GM23338 (cell line): ENCODE measurements at regions not wholly inside any gene's neighbourhood (a gene's known extent, or its start where the extent isn't known, plus 50 kb on each side); places are given as distances from the start of the nearest gene placed in this dataset.

Experiments
- ATAC-seq: fragments of 200-7000 bp; cut with Tn5 transposase; 3 replicates; pipeline ENCODE4 v1.9.1; 2020
- DNase-seq: peaks from one replicate; pipeline ENCODE4 v3.0.0-alpha.2; 2015; ENCODE audit warnings: low spot score
- H2AFZ ChIP-seq: fragments of 200-600 bp; sonication (generic); 2 replicates; pipeline ENCODE4 v1.8.0; 2016; ENCODE audit warnings: antibody characterized with exemption, mild to moderate bottlenecking, moderate library complexity
- H3F3A ChIP-seq: fragments of 200-600 bp; sonication (generic); replicated peaks from 2 replicates; pipeline ENCODE4 v1.8.0; 2017; ENCODE audit warnings: antibody characterized with exemption, mixed run types, low read depth
- H3K27ac ChIP-seq: fragments of 200-600 bp; sonication (generic); 2 replicates; pipeline ENCODE4 v1.6.1; 2016; ENCODE audit warnings: low read depth
- H3K27me3 ChIP-seq: fragments of 200-600 bp; sonication (generic); 2 replicates; pipeline ENCODE4 v1.8.0; 2016; ENCODE audit warnings: mild to moderate bottlenecking, mixed run types, moderate library complexity; ENCODE audit not compliant: insufficient read depth
- H3K36me3 ChIP-seq: fragments of 200-600 bp; sonication (generic); 2 replicates; pipeline ENCODE4 v1.8.0; 2016; ENCODE audit warnings: mild to moderate bottlenecking; ENCODE audit not compliant: insufficient read depth
- H3K4me1 ChIP-seq: fragments of 200-600 bp; sonication (generic); 2 replicates; pipeline ENCODE4 v1.8.0; 2016; ENCODE audit warnings: mild to moderate bottlenecking, moderate library complexity; ENCODE audit not compliant: insufficient read depth
- H3K4me2 ChIP-seq: fragments of 200-600 bp; sonication (generic); 2 replicates; pipeline ENCODE4 v1.7.1; 2017; ENCODE audit warnings: mixed run types
- H3K4me3 ChIP-seq: fragments of 200-600 bp; sonication (generic); 2 replicates; pipeline ENCODE4 v1.6.1; 2016; ENCODE audit warnings: mixed run types
- H3K79me2 ChIP-seq: fragments of 200-600 bp; sonication (generic); replicated peaks from 2 replicates; pipeline ENCODE4 v1.8.0; 2017; ENCODE audit warnings: mild to moderate bottlenecking; ENCODE audit not compliant: insufficient read depth
- H3K9me2 ChIP-seq: fragments of 200-600 bp; sonication (generic); 2 replicates; pipeline ENCODE4 v1.8.0; 2017; ENCODE audit not compliant: insufficient read depth
- H4K20me1 ChIP-seq: fragments of 200-600 bp; sonication (generic); replicated peaks from 2 replicates; pipeline ENCODE4 v1.8.0; 2017; ENCODE audit warnings: mild to moderate bottlenecking; ENCODE audit not compliant: insufficient read depth
- H3K27ac Mint-ChIP-seq: 2 replicates; pipeline ENCODE4 v1.8.0; 2020; ENCODE audit warnings: inconsistent platforms, mild to moderate bottlenecking, moderate library complexity, mixed read lengths
- H3K27me3 Mint-ChIP-seq: 3 replicates; pipeline ENCODE4 v1.8.0; 2022; ENCODE audit warnings: low read depth, mild to moderate bottlenecking, moderate library complexity, mixed read lengths, inconsistent platforms; ENCODE audit not compliant: insufficient read depth, poor library complexity
- H3K36me3 Mint-ChIP-seq: 3 replicates; pipeline ENCODE4 v1.8.0; 2021; ENCODE audit warnings: low read depth, mild to moderate bottlenecking, inconsistent platforms, moderate library complexity, mixed read lengths
- H3K4me1 Mint-ChIP-seq: 3 replicates; pipeline ENCODE4 v1.8.0; 2020; ENCODE audit warnings: mild to moderate bottlenecking, inconsistent platforms, mixed read lengths
- H3K4me3 Mint-ChIP-seq: 3 replicates; pipeline ENCODE4 v1.8.0; 2021; ENCODE audit warnings: moderate library complexity, mild to moderate bottlenecking, inconsistent platforms, mixed read lengths
- H3K9me3 Mint-ChIP-seq: 3 replicates; pipeline ENCODE4 v1.8.0; 2020; ENCODE audit warnings: moderate library complexity, mild to moderate bottlenecking, inconsistent platforms, mixed read lengths
- CREB1 ChIP-seq: fragments of 250-450 bp; sonication (Bioruptor Pico); IDR thresholded peaks from 2 replicates; pipeline ENCODE4 v1.5.0; 2020; ENCODE audit warnings: low read depth, mild to moderate bottlenecking, moderate library complexity
- JUNB ChIP-seq: IDR thresholded peaks from one replicate; pipeline ENCODE4 v1.6.1; 2016; ENCODE audit warnings: antibody characterized with exemption; ENCODE audit not compliant: unreplicated experiment
- POLR2AphosphoS5 ChIP-seq: IDR thresholded peaks from 2 replicates; pipeline ENCODE4 v1.6.1; 2016; ENCODE audit warnings: antibody characterized with exemption, low read depth
- TF ChIP-seq, protein P1 (sequence below), 2 experiments: fragments of 200-600 bp in 1 of 2; sonication (generic) in 1 of 2; conservative IDR thresholded peaks; 2 replicates each; pipeline versions ENCODE4 v1.5.1 to v1.6.1; 2016 to 2017; ENCODE audit warnings: antibody characterized with exemption in 2 of 2, low read depth in 2 of 2, mild to moderate bottlenecking in 2 of 2, moderate library complexity in 1 of 2
- TF ChIP-seq, protein P2 (sequence below): IDR thresholded peaks from one replicate; pipeline ENCODE4 v1.6.1; 2018; ENCODE audit warnings: antibody characterized with exemption; ENCODE audit not compliant: unreplicated experiment

DNA sequence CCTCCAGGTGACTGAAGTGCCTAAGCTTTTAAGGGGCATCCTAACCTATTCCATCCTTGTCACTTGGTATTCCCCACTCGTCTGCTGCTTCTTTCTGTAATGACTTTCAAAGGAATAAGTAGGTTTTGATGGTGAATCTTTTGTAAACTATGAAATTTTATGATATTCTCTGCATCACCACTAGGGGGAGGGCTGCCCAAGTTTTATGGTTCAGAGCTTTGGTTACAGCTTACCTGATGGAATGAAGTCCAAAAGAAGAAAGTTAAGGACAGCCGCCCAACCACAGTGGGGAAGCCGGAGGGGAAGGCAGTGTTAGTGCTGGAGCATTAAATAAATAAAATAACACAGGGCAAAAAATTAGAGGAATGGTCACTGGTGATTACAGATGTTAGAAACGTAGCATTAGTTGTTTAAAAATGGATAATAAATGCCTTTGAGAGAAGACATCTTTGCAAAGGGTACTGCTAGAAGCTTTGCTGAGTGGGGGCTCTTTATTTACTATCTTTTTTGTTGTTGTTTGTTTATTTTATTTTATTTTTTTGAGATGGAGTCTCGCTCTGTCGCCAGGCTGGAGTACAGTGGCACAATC lies 204.9 kb downstream of the GBA3 start:
- H3K27ac ChIP-seq, result no peak overlapping the region
- DNase-seq (peak; percentile 67), ATAC-seq (peak; percentile 77)
- H2AFZ ChIP-seq, result no peak overlapping the region
- Mint-ChIP-seq H3K36me3 (peaks cover 3% of the 10 kb centered on the region; the same call in 1 of the 3 replicates), H3K27me3 (no peaks in the 10 kb centered on the region), H3K4me1 (no peaks in the 10 kb centered on the region; the same call in 1 of the 3 replicates), H3K27ac (no peak overlapping the region), H3K4me3 (no peak overlapping the region), H3K9me3 (peaks cover 6% of the 10 kb centered on the region)
- no peaks in the 10 kb centered on the region for H3F3A ChIP-seq
- H3K4me1 ChIP-seq, result no peaks in the 10 kb centered on the region
- no peaks in the 10 kb centered on the region for H4K20me1 ChIP-seq
- H3K27me3 ChIP-seq, result no peaks in the 10 kb centered on the region
- no peaks in the 10 kb centered on the region for H3K36me3 ChIP-seq
- H3K79me2 ChIP-seq, result no peaks in the 10 kb centered on the region
- no peak overlapping the region for H3K4me3 ChIP-seq
- H3K4me2 ChIP-seq, result no peak overlapping the region
- TF ChIP-seq POLR2AphosphoS5, result no peak
- TF ChIP-seq, protein P1, sequence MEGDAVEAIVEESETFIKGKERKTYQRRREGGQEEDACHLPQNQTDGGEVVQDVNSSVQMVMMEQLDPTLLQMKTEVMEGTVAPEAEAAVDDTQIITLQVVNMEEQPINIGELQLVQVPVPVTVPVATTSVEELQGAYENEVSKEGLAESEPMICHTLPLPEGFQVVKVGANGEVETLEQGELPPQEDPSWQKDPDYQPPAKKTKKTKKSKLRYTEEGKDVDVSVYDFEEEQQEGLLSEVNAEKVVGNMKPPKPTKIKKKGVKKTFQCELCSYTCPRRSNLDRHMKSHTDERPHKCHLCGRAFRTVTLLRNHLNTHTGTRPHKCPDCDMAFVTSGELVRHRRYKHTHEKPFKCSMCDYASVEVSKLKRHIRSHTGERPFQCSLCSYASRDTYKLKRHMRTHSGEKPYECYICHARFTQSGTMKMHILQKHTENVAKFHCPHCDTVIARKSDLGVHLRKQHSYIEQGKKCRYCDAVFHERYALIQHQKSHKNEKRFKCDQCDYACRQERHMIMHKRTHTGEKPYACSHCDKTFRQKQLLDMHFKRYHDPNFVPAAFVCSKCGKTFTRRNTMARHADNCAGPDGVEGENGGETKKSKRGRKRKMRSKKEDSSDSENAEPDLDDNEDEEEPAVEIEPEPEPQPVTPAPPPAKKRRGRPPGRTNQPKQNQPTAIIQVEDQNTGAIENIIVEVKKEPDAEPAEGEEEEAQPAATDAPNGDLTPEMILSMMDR (conservative IDR thresholded peaks at IDR 0.05; ENCODE audit: low read depth in 2 of 2), result peak; percentile 71 to 94
- H3K9me2 ChIP-seq, result no peaks in the 10 kb centered on the region

DNA sequence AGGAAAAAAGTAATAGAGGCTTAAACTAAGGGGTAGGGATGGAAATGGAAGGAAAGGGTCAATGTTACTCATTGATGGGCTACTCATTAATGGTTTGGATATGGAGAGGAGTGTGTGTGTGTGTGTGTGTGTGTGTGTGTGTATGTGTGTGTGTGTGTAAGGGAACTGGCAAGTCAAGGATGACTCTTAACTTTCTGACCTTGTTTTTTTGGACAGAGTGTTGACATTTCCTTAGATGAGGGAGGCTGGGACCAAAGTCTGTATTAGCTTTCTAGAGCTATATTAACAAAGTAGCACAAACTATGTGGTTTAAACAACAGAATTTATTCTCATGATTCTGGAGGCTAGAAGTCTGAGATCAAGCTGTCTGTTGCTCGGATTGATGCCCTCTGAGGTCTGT lies 202.7 kb downstream of the GBA3 start:
- no peak overlapping the region for H3K27ac Mint-ChIP-seq
- H3K36me3 ChIP-seq, result no peaks in the 10 kb centered on the region
- H3K9me3 Mint-ChIP-seq, result peaks cover 27% of the 10 kb centered on the region
- TF ChIP-seq, protein P2, sequence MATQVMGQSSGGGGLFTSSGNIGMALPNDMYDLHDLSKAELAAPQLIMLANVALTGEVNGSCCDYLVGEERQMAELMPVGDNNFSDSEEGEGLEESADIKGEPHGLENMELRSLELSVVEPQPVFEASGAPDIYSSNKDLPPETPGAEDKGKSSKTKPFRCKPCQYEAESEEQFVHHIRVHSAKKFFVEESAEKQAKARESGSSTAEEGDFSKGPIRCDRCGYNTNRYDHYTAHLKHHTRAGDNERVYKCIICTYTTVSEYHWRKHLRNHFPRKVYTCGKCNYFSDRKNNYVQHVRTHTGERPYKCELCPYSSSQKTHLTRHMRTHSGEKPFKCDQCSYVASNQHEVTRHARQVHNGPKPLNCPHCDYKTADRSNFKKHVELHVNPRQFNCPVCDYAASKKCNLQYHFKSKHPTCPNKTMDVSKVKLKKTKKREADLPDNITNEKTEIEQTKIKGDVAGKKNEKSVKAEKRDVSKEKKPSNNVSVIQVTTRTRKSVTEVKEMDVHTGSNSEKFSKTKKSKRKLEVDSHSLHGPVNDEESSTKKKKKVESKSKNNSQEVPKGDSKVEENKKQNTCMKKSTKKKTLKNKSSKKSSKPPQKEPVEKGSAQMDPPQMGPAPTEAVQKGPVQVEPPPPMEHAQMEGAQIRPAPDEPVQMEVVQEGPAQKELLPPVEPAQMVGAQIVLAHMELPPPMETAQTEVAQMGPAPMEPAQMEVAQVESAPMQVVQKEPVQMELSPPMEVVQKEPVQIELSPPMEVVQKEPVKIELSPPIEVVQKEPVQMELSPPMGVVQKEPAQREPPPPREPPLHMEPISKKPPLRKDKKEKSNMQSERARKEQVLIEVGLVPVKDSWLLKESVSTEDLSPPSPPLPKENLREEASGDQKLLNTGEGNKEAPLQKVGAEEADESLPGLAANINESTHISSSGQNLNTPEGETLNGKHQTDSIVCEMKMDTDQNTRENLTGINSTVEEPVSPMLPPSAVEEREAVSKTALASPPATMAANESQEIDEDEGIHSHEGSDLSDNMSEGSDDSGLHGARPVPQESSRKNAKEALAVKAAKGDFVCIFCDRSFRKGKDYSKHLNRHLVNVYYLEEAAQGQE, result no peak
- TF ChIP-seq POLR2AphosphoS5 (no peak), CREB1 (no peak), JUNB (no peak)
- no peaks in the 10 kb centered on the region for H3F3A ChIP-seq
- no peaks in the 10 kb centered on the region for H3K79me2 ChIP-seq
- H3K36me3 Mint-ChIP-seq, result peaks cover 17% of the 10 kb centered on the region; the same call in 2 of the 3 replicates
- H3K27me3 ChIP-seq, result no peaks in the 10 kb centered on the region
- no peak for ATAC-seq
- no peaks in the 10 kb centered on the region for H4K20me1 ChIP-seq
- no peaks in the 10 kb centered on the region for H3K4me1 ChIP-seq
- H2AFZ ChIP-seq, result no peak overlapping the region
- no peaks in the 10 kb centered on the region; the same call in 1 of the 3 replicates for H3K4me1 Mint-ChIP-seq
- no peaks in the 10 kb centered on the region for H3K27me3 Mint-ChIP-seq
- DNase-seq, result no peak
- no peak overlapping the region for H3K4me3 ChIP-seq
- no peaks in the 10 kb centered on the region for H3K9me2 ChIP-seq
- H3K27ac ChIP-seq, result no peak overlapping the region
- H3K4me2 ChIP-seq, result no peak overlapping the region
- H3K4me3 Mint-ChIP-seq, result no peak overlapping the region
